ENCODE measurements at regions not wholly inside any gene's neighbourhood (a gene's known extent, or its start where the extent isn't known, plus 50 kb on each side); places are given as distances from the start of the nearest gene placed in this dataset.

- TF ChIP-seq RFX5 (IDR thresholded peaks at IDR 0.05; ENCODE audit: low read length) (no peak), EP300 (IDR thresholded peaks at IDR 0.05; ENCODE audit: borderline replicate concordance in 1 of 2, low read depth in 1 of 2, low read length in 1 of 2) (no peak), NRF1 (IDR thresholded peaks at IDR 0.05; ENCODE audit: low read depth, low read length) (no peak), FOSL2 (IDR thresholded peaks at IDR 0.05; ENCODE audit: borderline replicate concordance, low read depth) (no peak), FOXJ3 (CRISPR knock-in tag; IDR thresholded peaks at IDR 0.05) (no peak), TEAD4 (IDR thresholded peaks at IDR 0.05; ENCODE audit: borderline replicate concordance, insufficient read depth) (no peak), MXI1 (IDR thresholded peaks at IDR 0.05; ENCODE audit: low read depth, low read length) (no peak)
Observed at GRCh38 chr14:53570411-53571387, 385.9 kb downstream of the BMP4 start (continued).

DNA sequence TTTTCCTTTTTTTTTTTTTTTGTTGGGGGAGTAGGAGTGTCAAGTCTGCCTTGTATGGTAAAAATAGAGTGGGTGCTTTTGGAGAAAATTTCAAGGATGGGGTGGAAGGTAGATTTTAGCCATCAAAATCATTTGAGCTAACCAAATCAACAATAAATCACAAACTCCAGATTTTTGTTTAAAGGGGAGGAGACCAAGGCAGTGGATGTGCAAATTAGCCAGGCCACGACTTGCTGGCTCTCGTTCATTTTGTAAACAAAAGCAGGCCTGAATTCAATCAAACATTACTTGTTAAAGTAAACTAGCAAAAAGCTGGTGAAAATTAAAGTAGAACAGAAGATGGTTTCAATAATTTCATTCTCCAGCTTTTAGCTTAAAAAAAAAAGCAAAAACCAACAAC, 387.2 kb downstream of the BMP4 start:
- no peak overlapping the region for H3K4me2 ChIP-seq
- no peaks in the 10 kb centered on the region for H3K9me2 ChIP-seq
- WGBS (ENCODE audit: low lambda C conversion rate) = 19% methylated on average over 2 of the region's 2 CpGs
- H3K27ac ChIP-seq (ENCODE audit: low read depth in 2 of 2, low read length in 1 of 2) = no peak overlapping the region
- H3K79me2 ChIP-seq (ENCODE audit: insufficient read depth) = no peaks in the 10 kb centered on the region
- ChIA-PET CTCF (interaction anchor here (1.1 kb wide), 1 partner anchor 29 kb away, joined by 4 read pairs; no protein-coding TSS in a partner anchor), POLR2A (no interaction called here)
- H2AFZ ChIP-seq (ENCODE audit: low read depth) = no peak overlapping the region
- H3K36me3 ChIP-seq (replicated peaks in 1 of 2; ENCODE audit: control insufficient read depth in 1 of 2, insufficient read depth in 2 of 2, low read length in 1 of 2) = no peaks in the 10 kb centered on the region
- H4K20me1 ChIP-seq (ENCODE audit: insufficient read depth) = no peaks in the 10 kb centered on the region
- no peak overlapping the region for H3K4me3 ChIP-seq (ENCODE audit: low read depth in 2 of 2, low read length in 1 of 2)
- no peak for TF ChIP-seq ELF1 (IDR thresholded peaks at IDR 0.05)
- no peak for TF ChIP-seq CHD2 (IDR thresholded peaks at IDR 0.05; ENCODE audit: low read length, partially characterized antibody)
- TF ChIP-seq SIN3A (IDR thresholded peaks at IDR 0.05; ENCODE audit: borderline replicate concordance, low read depth, low read length) = no peak
- no peak for TF ChIP-seq FOXJ3 (CRISPR knock-in tag; IDR thresholded peaks at IDR 0.05)
- no peak for TF ChIP-seq TEAD4 (IDR thresholded peaks at IDR 0.05; ENCODE audit: borderline replicate concordance, insufficient read depth)
- no peak for TF ChIP-seq RAD21 (IDR thresholded peaks at IDR 0.05; ENCODE audit: low read length)
- TF ChIP-seq, protein P1, sequence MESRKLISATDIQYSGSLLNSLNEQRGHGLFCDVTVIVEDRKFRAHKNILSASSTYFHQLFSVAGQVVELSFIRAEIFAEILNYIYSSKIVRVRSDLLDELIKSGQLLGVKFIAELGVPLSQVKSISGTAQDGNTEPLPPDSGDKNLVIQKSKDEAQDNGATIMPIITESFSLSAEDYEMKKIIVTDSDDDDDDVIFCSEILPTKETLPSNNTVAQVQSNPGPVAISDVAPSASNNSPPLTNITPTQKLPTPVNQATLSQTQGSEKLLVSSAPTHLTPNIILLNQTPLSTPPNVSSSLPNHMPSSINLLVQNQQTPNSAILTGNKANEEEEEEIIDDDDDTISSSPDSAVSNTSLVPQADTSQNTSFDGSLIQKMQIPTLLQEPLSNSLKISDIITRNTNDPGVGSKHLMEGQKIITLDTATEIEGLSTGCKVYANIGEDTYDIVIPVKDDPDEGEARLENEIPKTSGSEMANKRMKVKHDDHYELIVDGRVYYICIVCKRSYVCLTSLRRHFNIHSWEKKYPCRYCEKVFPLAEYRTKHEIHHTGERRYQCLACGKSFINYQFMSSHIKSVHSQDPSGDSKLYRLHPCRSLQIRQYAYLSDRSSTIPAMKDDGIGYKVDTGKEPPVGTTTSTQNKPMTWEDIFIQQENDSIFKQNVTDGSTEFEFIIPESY (IDR thresholded peaks at IDR 0.05; ENCODE audit: borderline replicate concordance, low read depth) = no peak
- TF ChIP-seq, protein P2, sequence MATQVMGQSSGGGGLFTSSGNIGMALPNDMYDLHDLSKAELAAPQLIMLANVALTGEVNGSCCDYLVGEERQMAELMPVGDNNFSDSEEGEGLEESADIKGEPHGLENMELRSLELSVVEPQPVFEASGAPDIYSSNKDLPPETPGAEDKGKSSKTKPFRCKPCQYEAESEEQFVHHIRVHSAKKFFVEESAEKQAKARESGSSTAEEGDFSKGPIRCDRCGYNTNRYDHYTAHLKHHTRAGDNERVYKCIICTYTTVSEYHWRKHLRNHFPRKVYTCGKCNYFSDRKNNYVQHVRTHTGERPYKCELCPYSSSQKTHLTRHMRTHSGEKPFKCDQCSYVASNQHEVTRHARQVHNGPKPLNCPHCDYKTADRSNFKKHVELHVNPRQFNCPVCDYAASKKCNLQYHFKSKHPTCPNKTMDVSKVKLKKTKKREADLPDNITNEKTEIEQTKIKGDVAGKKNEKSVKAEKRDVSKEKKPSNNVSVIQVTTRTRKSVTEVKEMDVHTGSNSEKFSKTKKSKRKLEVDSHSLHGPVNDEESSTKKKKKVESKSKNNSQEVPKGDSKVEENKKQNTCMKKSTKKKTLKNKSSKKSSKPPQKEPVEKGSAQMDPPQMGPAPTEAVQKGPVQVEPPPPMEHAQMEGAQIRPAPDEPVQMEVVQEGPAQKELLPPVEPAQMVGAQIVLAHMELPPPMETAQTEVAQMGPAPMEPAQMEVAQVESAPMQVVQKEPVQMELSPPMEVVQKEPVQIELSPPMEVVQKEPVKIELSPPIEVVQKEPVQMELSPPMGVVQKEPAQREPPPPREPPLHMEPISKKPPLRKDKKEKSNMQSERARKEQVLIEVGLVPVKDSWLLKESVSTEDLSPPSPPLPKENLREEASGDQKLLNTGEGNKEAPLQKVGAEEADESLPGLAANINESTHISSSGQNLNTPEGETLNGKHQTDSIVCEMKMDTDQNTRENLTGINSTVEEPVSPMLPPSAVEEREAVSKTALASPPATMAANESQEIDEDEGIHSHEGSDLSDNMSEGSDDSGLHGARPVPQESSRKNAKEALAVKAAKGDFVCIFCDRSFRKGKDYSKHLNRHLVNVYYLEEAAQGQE (IDR thresholded peaks at IDR 0.05; ENCODE audit: low read depth, low read length) = no peak
- no peak for TF ChIP-seq RCOR1 (IDR thresholded peaks at IDR 0.05; ENCODE audit: low read length)
- no peak for TF ChIP-seq NRF1 (IDR thresholded peaks at IDR 0.05; ENCODE audit: low read depth, low read length)
- TF ChIP-seq, protein P3, sequence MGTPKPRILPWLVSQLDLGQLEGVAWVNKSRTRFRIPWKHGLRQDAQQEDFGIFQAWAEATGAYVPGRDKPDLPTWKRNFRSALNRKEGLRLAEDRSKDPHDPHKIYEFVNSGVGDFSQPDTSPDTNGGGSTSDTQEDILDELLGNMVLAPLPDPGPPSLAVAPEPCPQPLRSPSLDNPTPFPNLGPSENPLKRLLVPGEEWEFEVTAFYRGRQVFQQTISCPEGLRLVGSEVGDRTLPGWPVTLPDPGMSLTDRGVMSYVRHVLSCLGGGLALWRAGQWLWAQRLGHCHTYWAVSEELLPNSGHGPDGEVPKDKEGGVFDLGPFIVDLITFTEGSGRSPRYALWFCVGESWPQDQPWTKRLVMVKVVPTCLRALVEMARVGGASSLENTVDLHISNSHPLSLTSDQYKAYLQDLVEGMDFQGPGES (IDR thresholded peaks at IDR 0.05; ENCODE audit: low read depth, low read length) = no peak
- TF ChIP-seq, protein P4, sequence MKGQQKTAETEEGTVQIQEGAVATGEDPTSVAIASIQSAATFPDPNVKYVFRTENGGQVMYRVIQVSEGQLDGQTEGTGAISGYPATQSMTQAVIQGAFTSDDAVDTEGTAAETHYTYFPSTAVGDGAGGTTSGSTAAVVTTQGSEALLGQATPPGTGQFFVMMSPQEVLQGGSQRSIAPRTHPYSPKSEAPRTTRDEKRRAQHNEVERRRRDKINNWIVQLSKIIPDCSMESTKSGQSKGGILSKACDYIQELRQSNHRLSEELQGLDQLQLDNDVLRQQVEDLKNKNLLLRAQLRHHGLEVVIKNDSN (IDR thresholded peaks at IDR 0.05; ENCODE audit: borderline replicate concordance, low read depth) = no peak
- TF ChIP-seq FOSL2 (IDR thresholded peaks at IDR 0.05; ENCODE audit: borderline replicate concordance, low read depth) = no peak
- no peak for TF ChIP-seq EP300 (IDR thresholded peaks at IDR 0.05; ENCODE audit: borderline replicate concordance in 1 of 2, low read depth in 1 of 2, low read length in 1 of 2)
- H3F3A ChIP-seq (replicated peaks; ENCODE audit: insufficient read depth) = no peaks in the 10 kb centered on the region
- no peaks in the 10 kb centered on the region for H3K27me3 ChIP-seq (ENCODE audit: insufficient read depth)
- no peak overlapping the region for H3K9ac ChIP-seq
- H3K9me3 ChIP-seq = no peaks in the 10 kb centered on the region
- no peak for DNase-seq
- H3K4me1 ChIP-seq (ENCODE audit: control insufficient read depth in 1 of 2, insufficient read depth in 2 of 2, low read depth in 1 of 2, low read length in 1 of 2) = peaks cover 0 to 4% of the 10 kb centered on the region in 2 experiments; a peak in 2 of 4 replicates
